Heart left ventricle (tissue), 16 donors: ENCODE measurements at regions not wholly inside any gene's neighbourhood (a gene's known extent, or its start where the extent isn't known, plus 50 kb on each side); places are given as distances from the start of the nearest gene placed in this dataset.
"Not testable (repeated sequence)": the region's sequence is repeated elsewhere in the genome, so short reads cannot be mapped to it uniquely, and the experiment has no call there.

Source experiments
- ATAC-seq, 4 donors: fragments of 200-7000 bp; cut with Tn5 transposase; one replicate each; pipeline ENCODE4 v1.9.1; 2020 to 2022; ENCODE audit warnings: moderate library complexity in 4 of 4, mild to moderate bottlenecking in 3 of 4, moderate number of reproducible peaks in 1 of 4
- DNase-seq, 5 donors: peaks; one replicate each; pipeline ENCODE4 v3.0.0-alpha.2; 2020
- H3K27ac ChIP-seq, 12 donors: fragments of 200-600 bp; sonication (generic) in 4 of 12; one replicate each; pipeline versions ENCODE4 v1.5.0 to v1.8.0; 2016 to 2022; ENCODE audit warnings: mild to moderate bottlenecking in 2 of 12
- H3K27me3 ChIP-seq, 9 donors: fragments of 200-600 bp; sonication (generic) in 2 of 9; one replicate each; pipeline versions ENCODE4 v1.5.1 to v1.8.0; 2016 to 2022; ENCODE audit warnings: mild to moderate bottlenecking in 3 of 9
- H3K36me3 ChIP-seq, 9 donors: fragments of 200-600 bp; sonication (generic) in 2 of 9; one replicate each; pipeline versions ENCODE4 v1.5.0 to v1.8.0; 2018 to 2022; ENCODE audit warnings: mild to moderate bottlenecking in 2 of 9
- H3K4me1 ChIP-seq, 12 donors: fragments of 200-600 bp; sonication (generic) in 4 of 12; one replicate each; pipeline versions ENCODE4 v1.5.0 to v1.8.0; 2016 to 2022; ENCODE audit warnings: mild to moderate bottlenecking in 3 of 12
- H3K4me3 ChIP-seq, 12 donors: fragments of 200-600 bp; sonication (generic) in 4 of 12; one replicate each; pipeline versions ENCODE4 v1.5.0 to v1.8.0; 2017 to 2022; ENCODE audit warnings: mild to moderate bottlenecking in 9 of 12, moderate library complexity in 4 of 12
- H3K9me3 ChIP-seq, 12 donors: fragments of 200-600 bp; sonication (generic) in 4 of 12; one replicate each; pipeline versions ENCODE4 v1.5.0 to v1.8.0; 2016 to 2022; ENCODE audit warnings: mild to moderate bottlenecking in 1 of 12
- CTCF ChIP-seq, 12 donors: fragments of 200-600 bp; sonication (generic) in 4 of 12; IDR thresholded peaks; one replicate each; pipeline versions ENCODE4 v1.5.0 to v1.8.0; 2018 to 2022; ENCODE audit warnings: antibody characterized with exemption in 12 of 12, mild to moderate bottlenecking in 5 of 12
- POLR2A ChIP-seq, 2 donors: fragments of 450-650 bp; IDR thresholded peaks; one replicate each; pipeline ENCODE4 v1.6.1; 2017; ENCODE audit warnings: antibody characterized with exemption in 2 of 2, mild to moderate bottlenecking in 2 of 2, moderate library complexity in 2 of 2
- WGBS, 4 donors: extraction: QIAGEN DNeasy Blood & Tissue Kit in 2 of 4; methylation state at CpG; one replicate each; pipeline versions ENCODE4 v1.1.5 to v1.1.7; 2013 to 2018; 5-methylcytosine and 5-hydroxymethylcytosine counted together
- intact Hi-C, 10 donors: fragments of 100-400 bp; cut with DNase I; formaldehyde crosslinking; loops; one replicate each; pipeline versions ENCODE4 v1.11.1 to v1.14.2; 2022
- donor health status: ischemic (EF 13 %, LVEDD 7.1; RV severe dilation, severe dysfunction).
- donor health status: healthy with polysubstance abuse.
- donor health status: DM: no; HTN: yes; CAD: no.
- donor health status: DM: no; HTN: no; CAD: no.
- donor health status: ischemic (EF 25% LVEDD 6.9; RV normal size, moderate dysfunction).
- donor health status: ischemic (EF 25% LVEDD 5.7; RV mildly dilated, moderate dysfunction).
- donor health status: healthy.
- donor health status: DM: yes; HTN: yes; CAD: no.
- donor health status: ischemic (EF 35%, LVEDD 5.7; RV mildly dilated, moderate dysfunction).
- donor health status: nonischemic (EF 11% LVEDD 7.7; RV severe dilation, severe dysfunction).
- donor health status: DM: yes; HTN: yes; CAD: no.
- donor health status: PGD.
- donor health status: ischemic (EF 29% LVEDD 5.4; RV normal size, mild dysfunction).
- donor health status: nonischemic (EF 23%, LVEDD 6.1; RV moderate dilation, normal function).

- H3K36me3 ChIP-seq, result no peaks in the 10 kb centered on the region
- H3K27ac ChIP-seq, result no peak overlapping the region
- no peak overlapping the region for H3K4me3 ChIP-seq
- WGBS, 4 donors, result 70 to 75% (median 75%) methylated on average over 1 of the region's 1 CpG
- no peaks in the 10 kb centered on the region for H3K4me1 ChIP-seq
- H3K9me3 ChIP-seq, result peaks cover 0 to 4% (median 0%) of the 10 kb centered on the region in 12 donors
- H3K27me3 ChIP-seq, result no peaks in the 10 kb centered on the region
- TF ChIP-seq CTCF (IDR thresholded peaks at IDR 0.05) (no peak), POLR2A (IDR thresholded peaks at IDR 0.05) (no peak)
- intact Hi-C loops, result no loop called here
- DNase-seq (no peak), ATAC-seq (no peak)
Measured at GRCh38 chr3:187507266-187507665, 139.1 kb downstream of the RTP4 start.

- H3K36me3 ChIP-seq, result no peaks in the 10 kb centered on the region
- intact Hi-C loops, result no loop called here
- TF ChIP-seq POLR2A (IDR thresholded peaks at IDR 0.05) (no peak), CTCF (IDR thresholded peaks at IDR 0.05) (no peak)
- H3K9me3 ChIP-seq, result no peaks in the 10 kb centered on the region
- no peaks in the 10 kb centered on the region for H3K4me1 ChIP-seq
- 67 to 81% (median 74%) methylated on average over 3 of the region's 3 CpGs for WGBS, 4 donors
- DNase-seq (no peak), ATAC-seq (no peak)
- H3K27me3 ChIP-seq, result no peaks in the 10 kb centered on the region
- H3K4me3 ChIP-seq, result no peak overlapping the region
- H3K27ac ChIP-seq, result no peak overlapping the region
Measured at GRCh38 chr3:187504435-187504834, 136.2 kb downstream of the RTP4 start.

- Histone ChIP-seq H3K9me3 (peaks cover 0 to 6% (median 0%) of the 10 kb centered on the region in 12 donors), H3K4me1 (no peaks in the 10 kb centered on the region), H3K36me3 (no peaks in the 10 kb centered on the region), H3K27me3 (peaks cover 0 to 4% (median 0%) of the 10 kb centered on the region in 9 donors), H3K27ac (no peak overlapping the region), H3K4me3 (no peak overlapping the region)
- ATAC-seq, result no peak
- WGBS, 4 donors, result 57 to 70% (median 64%) methylated on average over 3 of the region's 3 CpGs
- TF ChIP-seq CTCF (IDR thresholded peaks at IDR 0.05) (no peak), POLR2A (IDR thresholded peaks at IDR 0.05) (no peak)
- no peak for DNase-seq
- intact Hi-C loops, result no loop called here
Measured at GRCh38 chr3:187498211-187498724, 130.1 kb downstream of the RTP4 start.

GRCh38 chr3:187497052-187497451 lies 128.9 kb downstream of the RTP4 start:
- Histone ChIP-seq H3K4me3 (no peak overlapping the region), H3K27me3 (peaks cover 0 to 4% (median 0%) of the 10 kb centered on the region in 9 donors), H3K9me3 (peaks cover 0 to 13% (median 0%) of the 10 kb centered on the region in 12 donors), H3K36me3 (no peaks in the 10 kb centered on the region), H3K4me1 (no peaks in the 10 kb centered on the region), H3K27ac (no peak overlapping the region)
- 83 to 90% (median 86%) methylated on average over 1 of the region's 1 CpG for WGBS, 4 donors
- TF ChIP-seq CTCF (IDR thresholded peaks at IDR 0.05) (no peak), POLR2A (IDR thresholded peaks at IDR 0.05) (no peak)
- intact Hi-C loops, result no loop called here
- DNase-seq (no peak), ATAC-seq (no peak)

- ATAC-seq, DNase-seq, H3K4me3 ChIP-seq, intact Hi-C loops, H3K27me3 ChIP-seq, H3K4me1 ChIP-seq, H3K36me3 ChIP-seq, H3K27ac ChIP-seq: not testable (repeated sequence)
- 88 to 90% (median 90%) methylated on average over 3 of the region's 3 CpGs for WGBS, 4 donors
- peaks cover 0 to 20% (median 0%) of the 10 kb centered on the region in 12 donors for H3K9me3 ChIP-seq
Measured at GRCh38 chr3:187494056-187494455, 125.9 kb downstream of the RTP4 start.
